AG09319 (cell line): ENCODE measurements at regions not wholly inside any gene's neighbourhood (a gene's known extent, or its start where the extent isn't known, plus 50 kb on each side); places are given as distances from the start of the nearest gene placed in this dataset.

Experiments used
- DNase-seq: peaks from one replicate; pipeline ENCODE4 v3.0.0-alpha.2; 2010; ENCODE audit warnings: low read depth; ENCODE audit errors: extremely low read depth
- CTCF ChIP-seq: IDR thresholded peaks from 2 replicates; pipeline ENCODE4 v1.5.1; 2011; ENCODE audit warnings: low read depth, mild to moderate bottlenecking, inconsistent platforms, low read length, moderate library complexity

GRCh38 chr4:67220861-67221260 lies 324.4 kb downstream of the CENPC start:
- no peak for DNase-seq

GRCh38 chr4:67218883-67219282 lies 326.4 kb downstream of the CENPC start:
- no peak for TF ChIP-seq CTCF
- DNase-seq, result no peak

More at GRCh38 chr4:67220861-67221260, 324.4 kb downstream of the CENPC start:
- TF ChIP-seq CTCF, result no peak

- no peak for DNase-seq
- TF ChIP-seq CTCF, result no peak
Measured at GRCh38 chr4:67207941-67208441, 337.3 kb downstream of the CENPC start.

- DNase-seq, result no peak
- TF ChIP-seq CTCF, result no peak
Measured at GRCh38 chr4:67204441-67204840, 340.9 kb downstream of the CENPC start.

- no peak for DNase-seq
- TF ChIP-seq CTCF, result no peak
Measured at GRCh38 chr4:67201334-67201733, 344.0 kb downstream of the CENPC start.

GRCh38 chr4:67198727-67199126 lies 346.6 kb downstream of the CENPC start:
- DNase-seq, result no peak

GRCh38 chr4:67167849-67168248 lies 377.5 kb downstream of the CENPC start:
- DNase-seq, result no peak
- TF ChIP-seq CTCF, result no peak

More at GRCh38 chr4:67198727-67199126, 346.6 kb downstream of the CENPC start:
- TF ChIP-seq CTCF, result no peak
